ENCODE measurements at regions not wholly inside any gene's neighbourhood (a gene's known extent, or its start where the extent isn't known, plus 50 kb on each side); places are given as distances from the start of the nearest gene placed in this dataset.

GRCh38 chr15:66928784-66929183 is 136.6 kb upstream of the SMAD3 start:
- H3K27ac Mint-ChIP-seq, result no peak overlapping the region
- DNase-seq, result no peak
- H3K9me3 Mint-ChIP-seq, result peaks cover 17% of the 10 kb centered on the region
- no peak overlapping the region for H3K4me3 Mint-ChIP-seq
- no peaks in the 10 kb centered on the region for H3K4me1 Mint-ChIP-seq
- H3K27me3 Mint-ChIP-seq, result peaks cover 12% of the 10 kb centered on the region
- H3K36me3 Mint-ChIP-seq (ENCODE audit: low read depth), result no peaks in the 10 kb centered on the region
- ChIA-PET CTCF (no interaction called here), POLR2A (no interaction called here)

GRCh38 chr15:66929843-66930402 is 135.5 kb upstream of the SMAD3 start:
- H3K4me1 Mint-ChIP-seq, result no peaks in the 10 kb centered on the region
- H3K4me3 Mint-ChIP-seq, result no peak overlapping the region
- POLR2A ChIA-PET, result no interaction called here
- H3K27ac Mint-ChIP-seq, result no peak overlapping the region
- CTCF ChIA-PET, result no interaction called here
- peaks cover 7% of the 10 kb centered on the region for H3K27me3 Mint-ChIP-seq
- peaks cover 3% of the 10 kb centered on the region for H3K36me3 Mint-ChIP-seq (ENCODE audit: low read depth)
- peaks cover 24% of the 10 kb centered on the region for H3K9me3 Mint-ChIP-seq
- no peak for DNase-seq

GRCh38 chr15:66931768-66932633 is 133.4 kb upstream of the SMAD3 start:
- Mint-ChIP-seq H3K27ac (no peak overlapping the region), H3K27me3 (peaks cover 11% of the 10 kb centered on the region), H3K4me1 (no peaks in the 10 kb centered on the region), H3K9me3 (peaks cover 28% of the 10 kb centered on the region), H3K36me3 (ENCODE audit: low read depth) (peaks cover 3% of the 10 kb centered on the region), H3K4me3 (no peak overlapping the region)
- ChIA-PET POLR2A (no interaction called here), CTCF (interaction anchor here (1.1 kb wide), 1 partner anchor 525 kb away, joined by 3 read pairs; no protein-coding TSS in a partner anchor)
- no peak for DNase-seq

- Mint-ChIP-seq H3K27me3 (peaks cover 9% of the 10 kb centered on the region), H3K4me3 (no peak overlapping the region), H3K9me3 (peaks cover 28% of the 10 kb centered on the region), H3K4me1 (no peaks in the 10 kb centered on the region), H3K27ac (no peak overlapping the region), H3K36me3 (ENCODE audit: low read depth) (peaks cover 3% of the 10 kb centered on the region)
- no peak for DNase-seq
- POLR2A ChIA-PET, result no interaction called here
- CTCF ChIA-PET, result interaction anchor here (1.1 kb wide), 1 partner anchor 524 kb away, joined by 3 read pairs; no protein-coding TSS in a partner anchor
Observed at GRCh38 chr15:66932634-66933024, 132.8 kb upstream of the SMAD3 start.

- H3K4me1 Mint-ChIP-seq, result no peaks in the 10 kb centered on the region
- ChIA-PET CTCF (no interaction called here), POLR2A (no interaction called here)
- peaks cover 28% of the 10 kb centered on the region for H3K9me3 Mint-ChIP-seq
- no peak overlapping the region for H3K4me3 Mint-ChIP-seq
- DNase-seq, result no peak
- peaks cover 3% of the 10 kb centered on the region for H3K36me3 Mint-ChIP-seq (ENCODE audit: low read depth)
- H3K27me3 Mint-ChIP-seq, result peaks cover 4% of the 10 kb centered on the region
- no peak overlapping the region for H3K27ac Mint-ChIP-seq
Observed at GRCh38 chr15:66933932-66934867, 131.2 kb upstream of the SMAD3 start.

GRCh38 chr15:66934868-66935520 is 130.4 kb upstream of the SMAD3 start:
- CTCF ChIA-PET, result no interaction called here
- H3K9me3 Mint-ChIP-seq, result peaks cover 28% of the 10 kb centered on the region
- H3K36me3 Mint-ChIP-seq (ENCODE audit: low read depth), result peaks cover 3% of the 10 kb centered on the region
- POLR2A ChIA-PET, result no interaction called here
- no peak overlapping the region for H3K27ac Mint-ChIP-seq
- no peak for DNase-seq
- peaks cover under 1% of the 10 kb centered on the region for H3K4me1 Mint-ChIP-seq
- peaks cover 4% of the 10 kb centered on the region for H3K27me3 Mint-ChIP-seq
- no peak overlapping the region for H3K4me3 Mint-ChIP-seq

- POLR2A ChIA-PET, result no interaction called here
- DNase-seq, result no peak
- H3K9me3 Mint-ChIP-seq, result peaks cover 28% of the 10 kb centered on the region
Observed at GRCh38 chr15:66935688-66936087, 129.7 kb upstream of the SMAD3 start.

GRCh38 chr15:66936109-66936860 is 129.1 kb upstream of the SMAD3 start:
- Mint-ChIP-seq H3K9me3 (peaks cover 28% of the 10 kb centered on the region), H3K27me3 (peaks cover 4% of the 10 kb centered on the region), H3K4me3 (no peak overlapping the region), H3K27ac (no peak overlapping the region), H3K36me3 (ENCODE audit: low read depth) (peaks cover 3% of the 10 kb centered on the region), H3K4me1 (peaks cover 9% of the 10 kb centered on the region)
- CTCF ChIA-PET, result no interaction called here
- POLR2A ChIA-PET, result no interaction called here
- no peak for DNase-seq

More at GRCh38 chr15:66935688-66936087, 129.7 kb upstream of the SMAD3 start:
- CTCF ChIA-PET, result no interaction called here
- H3K27me3 Mint-ChIP-seq, result peaks cover 4% of the 10 kb centered on the region
- H3K36me3 Mint-ChIP-seq (ENCODE audit: low read depth), result peaks cover 3% of the 10 kb centered on the region
- no peak overlapping the region for H3K4me3 Mint-ChIP-seq
- no peak overlapping the region for H3K27ac Mint-ChIP-seq
- peaks cover 7% of the 10 kb centered on the region for H3K4me1 Mint-ChIP-seq

GRCh38 chr15:66936861-66937582 is 128.4 kb upstream of the SMAD3 start:
- no peak for DNase-seq
- peaks cover 3% of the 10 kb centered on the region for H3K36me3 Mint-ChIP-seq (ENCODE audit: low read depth)
- H3K4me1 Mint-ChIP-seq, result peaks cover 9% of the 10 kb centered on the region
- H3K4me3 Mint-ChIP-seq, result no peak overlapping the region
- H3K27ac Mint-ChIP-seq, result no peak overlapping the region
- ChIA-PET CTCF (interaction anchor here (1.4 kb wide), 1 partner anchor 10 kb away, joined by 6 read pairs; no protein-coding TSS in a partner anchor), POLR2A (no interaction called here)
- H3K27me3 Mint-ChIP-seq, result peaks cover 4% of the 10 kb centered on the region
- H3K9me3 Mint-ChIP-seq, result peaks cover 28% of the 10 kb centered on the region

- CTCF ChIA-PET, result interaction anchor here (1.4 kb wide), 1 partner anchor 9 kb away, joined by 6 read pairs; no protein-coding TSS in a partner anchor
- no peak overlapping the region for H3K27ac Mint-ChIP-seq
Observed at GRCh38 chr15:66937588-66937987, 127.8 kb upstream of the SMAD3 start.

GRCh38 chr15:66938114-66938830 is 127.1 kb upstream of the SMAD3 start:
- H3K4me1 Mint-ChIP-seq, result peaks cover 9% of the 10 kb centered on the region
- DNase-seq, result no peak
- no peak overlapping the region for H3K4me3 Mint-ChIP-seq
- POLR2A ChIA-PET, result interaction anchor here (0.7 kb wide), 1 partner anchor 316 kb away, joined by 3 read pairs; the partner anchor contains the start of gene AAGAB
- peaks cover 3% of the 10 kb centered on the region for H3K36me3 Mint-ChIP-seq (ENCODE audit: low read depth)
- CTCF ChIA-PET, result interaction anchor here (1.4 kb wide), 1 partner anchor 9 kb away, joined by 6 read pairs; no protein-coding TSS in a partner anchor
- peaks cover 17% of the 10 kb centered on the region for H3K9me3 Mint-ChIP-seq
- peaks cover 4% of the 10 kb centered on the region for H3K27me3 Mint-ChIP-seq
- no peak overlapping the region for H3K27ac Mint-ChIP-seq

More at GRCh38 chr15:66937588-66937987, 127.8 kb upstream of the SMAD3 start:
- POLR2A ChIA-PET, result no interaction called here
- H3K36me3 Mint-ChIP-seq (ENCODE audit: low read depth), result peaks cover 3% of the 10 kb centered on the region
- H3K4me1 Mint-ChIP-seq, result peaks cover 9% of the 10 kb centered on the region
- no peak overlapping the region for H3K4me3 Mint-ChIP-seq
- DNase-seq, result no peak
- peaks cover 23% of the 10 kb centered on the region for H3K9me3 Mint-ChIP-seq
- peaks cover 4% of the 10 kb centered on the region for H3K27me3 Mint-ChIP-seq

Measured in activated CD4-positive, alpha-beta memory T cell treated with anti-CD3 and anti-CD28 coated beads, Interleukin-2, amount 10 ng/mL, durations not matched to agents 7 days and 5 days (primary cell).